ENCODE measurements at regions not wholly inside any gene's neighbourhood (a gene's known extent, or its start where the extent isn't known, plus 50 kb on each side); places are given as distances from the start of the nearest gene placed in this dataset.

DNA sequence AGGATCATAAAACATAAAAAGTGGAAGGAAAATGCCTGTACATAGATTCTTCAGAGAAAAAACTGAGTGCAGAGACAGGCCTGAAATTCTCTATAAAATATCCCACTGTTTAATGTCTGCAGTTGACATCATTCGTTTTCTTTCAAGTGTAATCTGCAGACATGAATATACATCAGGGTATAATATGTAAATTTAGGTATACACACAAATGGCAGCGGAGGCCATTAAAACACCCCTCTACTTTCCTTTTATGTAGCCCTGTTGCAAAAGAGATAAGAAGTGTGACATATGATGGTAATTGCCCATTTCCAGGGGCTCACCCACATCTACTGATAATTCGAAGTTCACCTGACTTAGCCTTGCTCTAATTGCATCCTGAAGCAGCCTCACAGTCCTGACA is 164.3 kb downstream of the SLC24A2 start:
- no peak for DNase-seq (ENCODE audit: low spot score)
- no peak overlapping the region for H3K4me2 ChIP-seq (ENCODE audit: low read length)
- H3K9me2 ChIP-seq (ENCODE audit: insufficient read depth, low read length), result no peaks in the 10 kb centered on the region
- BruUV-seq (replicated peaks), result no TSS peak
- H3K4me1 ChIP-seq (ENCODE audit: insufficient read depth, low read length, poor library complexity, severe bottlenecking), result no peaks in the 10 kb centered on the region
- no peaks in the 10 kb centered on the region for H3K9me3 ChIP-seq (ENCODE audit: low read length)
- H3K27ac ChIP-seq (ENCODE audit: low read depth, low read length, poor library complexity, severe bottlenecking), result no peak overlapping the region
- H4K20me1 ChIP-seq (ENCODE audit: insufficient read depth, low read length), result no peaks in the 10 kb centered on the region
- no peaks in the 10 kb centered on the region for H3K36me3 ChIP-seq (ENCODE audit: insufficient read depth, low read length)
- intact Hi-C loops (cut with micrococcal nuclease; ENCODE audit: unreplicated experiment), result no loop called here
- no peak overlapping the region for H2AFZ ChIP-seq (ENCODE audit: low read length)
- H3K79me2 ChIP-seq (ENCODE audit: insufficient read depth, low read depth, low read length), result no peaks in the 10 kb centered on the region
- ChIA-PET CTCF (ENCODE audit: unreplicated experiment) (no interaction called here), POLR2A (no interaction called here)
- no peak overlapping the region for H3K4me3 ChIP-seq (ENCODE audit: low read depth, low read length, poor library complexity, severe bottlenecking)
- no peak for TF ChIP-seq EZH2phosphoT487 (IDR thresholded peaks at IDR 0.05; ENCODE audit: borderline replicate concordance, low read depth, low read length)
- TF ChIP-seq, protein P1, sequence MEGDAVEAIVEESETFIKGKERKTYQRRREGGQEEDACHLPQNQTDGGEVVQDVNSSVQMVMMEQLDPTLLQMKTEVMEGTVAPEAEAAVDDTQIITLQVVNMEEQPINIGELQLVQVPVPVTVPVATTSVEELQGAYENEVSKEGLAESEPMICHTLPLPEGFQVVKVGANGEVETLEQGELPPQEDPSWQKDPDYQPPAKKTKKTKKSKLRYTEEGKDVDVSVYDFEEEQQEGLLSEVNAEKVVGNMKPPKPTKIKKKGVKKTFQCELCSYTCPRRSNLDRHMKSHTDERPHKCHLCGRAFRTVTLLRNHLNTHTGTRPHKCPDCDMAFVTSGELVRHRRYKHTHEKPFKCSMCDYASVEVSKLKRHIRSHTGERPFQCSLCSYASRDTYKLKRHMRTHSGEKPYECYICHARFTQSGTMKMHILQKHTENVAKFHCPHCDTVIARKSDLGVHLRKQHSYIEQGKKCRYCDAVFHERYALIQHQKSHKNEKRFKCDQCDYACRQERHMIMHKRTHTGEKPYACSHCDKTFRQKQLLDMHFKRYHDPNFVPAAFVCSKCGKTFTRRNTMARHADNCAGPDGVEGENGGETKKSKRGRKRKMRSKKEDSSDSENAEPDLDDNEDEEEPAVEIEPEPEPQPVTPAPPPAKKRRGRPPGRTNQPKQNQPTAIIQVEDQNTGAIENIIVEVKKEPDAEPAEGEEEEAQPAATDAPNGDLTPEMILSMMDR (conservative IDR thresholded peaks at IDR 0.05; ENCODE audit: low read length), result no peak

DNA sequence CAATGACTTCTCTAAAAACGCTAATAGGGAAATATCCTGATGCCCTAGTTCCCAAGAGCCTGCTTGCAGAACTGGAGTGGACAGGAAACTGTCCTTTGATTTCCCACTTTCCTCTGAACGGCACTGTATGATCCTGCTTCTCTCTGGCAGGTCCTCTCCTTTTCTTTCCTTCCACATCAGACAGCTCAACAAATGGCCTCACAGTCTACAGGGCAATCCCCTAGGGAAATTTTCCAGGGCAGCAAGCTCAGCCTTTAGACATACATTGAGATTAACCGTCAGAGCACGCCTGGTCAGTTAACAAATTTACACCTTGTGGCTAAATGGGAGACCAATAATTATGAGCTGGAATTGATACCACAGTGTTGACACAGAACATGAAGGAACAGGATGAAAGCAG is 164.9 kb downstream of the SLC24A2 start:
- Histone ChIP-seq H3K27ac (ENCODE audit: low read depth, low read length, poor library complexity, severe bottlenecking) (no peak overlapping the region), H3K4me2 (ENCODE audit: low read length) (no peak overlapping the region), H3K4me3 (ENCODE audit: low read depth, low read length, poor library complexity, severe bottlenecking) (no peak overlapping the region), H3K36me3 (ENCODE audit: insufficient read depth, low read length) (no peaks in the 10 kb centered on the region), H3K4me1 (ENCODE audit: insufficient read depth, low read length, poor library complexity, severe bottlenecking) (no peaks in the 10 kb centered on the region), H3K79me2 (ENCODE audit: insufficient read depth, low read depth, low read length) (no peaks in the 10 kb centered on the region), H3K9me3 (ENCODE audit: low read length) (no peaks in the 10 kb centered on the region), H4K20me1 (ENCODE audit: insufficient read depth, low read length) (no peaks in the 10 kb centered on the region), H2AFZ (ENCODE audit: low read length) (no peak overlapping the region), H3K9me2 (ENCODE audit: insufficient read depth, low read length) (no peaks in the 10 kb centered on the region)
- no peak for DNase-seq (ENCODE audit: low spot score)
- TF ChIP-seq, protein P1 (conservative IDR thresholded peaks at IDR 0.05; ENCODE audit: low read length), result no peak
- TF ChIP-seq EZH2phosphoT487 (IDR thresholded peaks at IDR 0.05; ENCODE audit: borderline replicate concordance, low read depth, low read length), result no peak
- ChIA-PET CTCF (ENCODE audit: unreplicated experiment) (no interaction called here), POLR2A (interaction anchor here (0.6 kb wide), 1 partner anchor 1306 kb away, joined by 3 read pairs; no protein-coding TSS in a partner anchor)
- no TSS peak for BruUV-seq (replicated peaks)
- intact Hi-C loops (cut with micrococcal nuclease; ENCODE audit: unreplicated experiment), result no loop called here

DNA sequence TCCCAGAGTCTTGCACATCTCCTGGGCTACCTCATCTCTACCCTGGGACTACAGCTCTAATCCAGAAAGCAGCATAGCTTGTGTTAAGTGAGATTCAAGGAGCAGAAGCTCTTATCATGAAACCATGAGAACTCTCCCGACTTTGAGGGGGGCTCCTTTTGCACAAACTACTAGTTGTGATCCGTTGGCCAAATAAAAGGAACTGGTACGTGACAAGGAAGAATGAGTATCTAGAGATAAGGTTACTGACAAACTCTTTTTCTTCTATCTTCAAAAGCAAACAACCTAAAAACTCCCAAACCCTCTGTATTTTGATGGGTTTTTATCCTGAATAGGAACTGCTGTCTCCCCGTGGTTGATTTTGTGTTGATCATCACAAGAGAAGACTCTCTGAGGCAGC is 168.5 kb downstream of the SLC24A2 start:
- Histone ChIP-seq H3K9me2 (ENCODE audit: insufficient read depth, low read length) (no peaks in the 10 kb centered on the region), H3K4me3 (ENCODE audit: low read depth, low read length, poor library complexity, severe bottlenecking) (no peak overlapping the region), H3K4me2 (ENCODE audit: low read length) (no peak overlapping the region), H3K4me1 (ENCODE audit: insufficient read depth, low read length, poor library complexity, severe bottlenecking) (no peaks in the 10 kb centered on the region), H3K9me3 (ENCODE audit: low read length) (no peaks in the 10 kb centered on the region), H4K20me1 (ENCODE audit: insufficient read depth, low read length) (no peaks in the 10 kb centered on the region), H3K79me2 (ENCODE audit: insufficient read depth, low read depth, low read length) (no peaks in the 10 kb centered on the region), H2AFZ (ENCODE audit: low read length) (no peak overlapping the region), H3K27ac (ENCODE audit: low read depth, low read length, poor library complexity, severe bottlenecking) (no peak overlapping the region), H3K36me3 (ENCODE audit: insufficient read depth, low read length) (no peaks in the 10 kb centered on the region)
- BruUV-seq (replicated peaks), result no TSS peak
- no peak for DNase-seq (ENCODE audit: low spot score)
- intact Hi-C loops (cut with micrococcal nuclease; ENCODE audit: unreplicated experiment), result no loop called here
- ChIA-PET POLR2A (no interaction called here), CTCF (ENCODE audit: unreplicated experiment) (no interaction called here)
- TF ChIP-seq, protein P1 (conservative IDR thresholded peaks at IDR 0.05; ENCODE audit: low read length), result no peak
- TF ChIP-seq EZH2phosphoT487 (IDR thresholded peaks at IDR 0.05; ENCODE audit: borderline replicate concordance, low read depth, low read length), result no peak

Data from OCI-LY7 (cell line).